Progenitor cell of endocrine pancreas (in vitro differentiated cells): ENCODE measurements at regions not wholly inside any gene's neighbourhood (a gene's known extent, or its start where the extent isn't known, plus 50 kb on each side); places are given as distances from the start of the nearest gene placed in this dataset.

Experiments
- DNase-seq: peaks from one replicate; pipeline ENCODE4 v3.0.0; 2021; ENCODE audit warnings: low spot score; ENCODE audit not compliant: unreplicated experiment
- H3K27ac Mint-ChIP-seq: 2 replicates; pipeline ENCODE4 v1.8.0; 2021; ENCODE audit warnings: mild to moderate bottlenecking, moderate library complexity, mixed read lengths
- H3K27me3 Mint-ChIP-seq: 2 replicates; pipeline ENCODE4 v1.8.0; 2021; ENCODE audit warnings: mixed read lengths
- H3K36me3 Mint-ChIP-seq: 2 replicates; pipeline ENCODE4 v1.8.0; 2022; ENCODE audit warnings: mixed read lengths; ENCODE audit not compliant: insufficient read depth
- H3K4me1 Mint-ChIP-seq: 2 replicates; pipeline ENCODE4 v1.8.0; 2021; ENCODE audit warnings: low read depth, mixed read lengths
- H3K4me3 Mint-ChIP-seq: 2 replicates; pipeline ENCODE4 v1.8.0; 2021; ENCODE audit warnings: low read depth, mild to moderate bottlenecking, moderate library complexity, mixed read lengths
- H3K9me3 Mint-ChIP-seq: 2 replicates; pipeline ENCODE4 v1.8.0; 2021; ENCODE audit warnings: low read depth, mixed read lengths
- TF ChIP-seq, protein P1 (sequence below): fragments of 200-600 bp; sonication (generic); IDR thresholded peaks from one replicate; pipeline ENCODE4 v1.5.0; 2021; ENCODE audit warnings: antibody characterized with exemption, mild to moderate bottlenecking; ENCODE audit not compliant: unreplicated experiment

DNA sequence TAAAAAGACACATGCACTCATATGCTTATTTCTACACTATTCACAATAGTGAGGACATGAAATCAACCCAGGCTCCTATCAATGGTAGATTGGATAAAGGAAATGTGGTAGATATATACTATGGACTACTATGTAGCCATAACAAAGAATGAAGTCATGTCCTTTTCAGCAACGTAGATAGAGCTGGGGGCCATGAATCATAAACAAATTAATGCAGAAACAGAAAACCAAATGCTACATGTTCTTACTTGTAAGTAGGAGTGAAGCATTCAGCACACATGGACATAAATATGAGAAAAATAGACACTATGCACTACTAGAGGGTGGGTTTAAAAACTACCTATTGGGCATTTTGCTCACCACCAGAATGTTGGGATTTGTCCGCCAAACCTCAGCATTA lies 278.0 kb upstream of the MIS18BP1 start:
- no peak overlapping the region for H3K27ac Mint-ChIP-seq
- H3K36me3 Mint-ChIP-seq = no peaks in the 10 kb centered on the region
- H3K9me3 Mint-ChIP-seq = peaks cover 15% of the 10 kb centered on the region
- H3K27me3 Mint-ChIP-seq = no peaks in the 10 kb centered on the region
- H3K4me3 Mint-ChIP-seq = no peak overlapping the region
- DNase-seq = no peak
- no peaks in the 10 kb centered on the region for H3K4me1 Mint-ChIP-seq
- TF ChIP-seq, protein P1, sequence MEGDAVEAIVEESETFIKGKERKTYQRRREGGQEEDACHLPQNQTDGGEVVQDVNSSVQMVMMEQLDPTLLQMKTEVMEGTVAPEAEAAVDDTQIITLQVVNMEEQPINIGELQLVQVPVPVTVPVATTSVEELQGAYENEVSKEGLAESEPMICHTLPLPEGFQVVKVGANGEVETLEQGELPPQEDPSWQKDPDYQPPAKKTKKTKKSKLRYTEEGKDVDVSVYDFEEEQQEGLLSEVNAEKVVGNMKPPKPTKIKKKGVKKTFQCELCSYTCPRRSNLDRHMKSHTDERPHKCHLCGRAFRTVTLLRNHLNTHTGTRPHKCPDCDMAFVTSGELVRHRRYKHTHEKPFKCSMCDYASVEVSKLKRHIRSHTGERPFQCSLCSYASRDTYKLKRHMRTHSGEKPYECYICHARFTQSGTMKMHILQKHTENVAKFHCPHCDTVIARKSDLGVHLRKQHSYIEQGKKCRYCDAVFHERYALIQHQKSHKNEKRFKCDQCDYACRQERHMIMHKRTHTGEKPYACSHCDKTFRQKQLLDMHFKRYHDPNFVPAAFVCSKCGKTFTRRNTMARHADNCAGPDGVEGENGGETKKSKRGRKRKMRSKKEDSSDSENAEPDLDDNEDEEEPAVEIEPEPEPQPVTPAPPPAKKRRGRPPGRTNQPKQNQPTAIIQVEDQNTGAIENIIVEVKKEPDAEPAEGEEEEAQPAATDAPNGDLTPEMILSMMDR = no peak

DNA sequence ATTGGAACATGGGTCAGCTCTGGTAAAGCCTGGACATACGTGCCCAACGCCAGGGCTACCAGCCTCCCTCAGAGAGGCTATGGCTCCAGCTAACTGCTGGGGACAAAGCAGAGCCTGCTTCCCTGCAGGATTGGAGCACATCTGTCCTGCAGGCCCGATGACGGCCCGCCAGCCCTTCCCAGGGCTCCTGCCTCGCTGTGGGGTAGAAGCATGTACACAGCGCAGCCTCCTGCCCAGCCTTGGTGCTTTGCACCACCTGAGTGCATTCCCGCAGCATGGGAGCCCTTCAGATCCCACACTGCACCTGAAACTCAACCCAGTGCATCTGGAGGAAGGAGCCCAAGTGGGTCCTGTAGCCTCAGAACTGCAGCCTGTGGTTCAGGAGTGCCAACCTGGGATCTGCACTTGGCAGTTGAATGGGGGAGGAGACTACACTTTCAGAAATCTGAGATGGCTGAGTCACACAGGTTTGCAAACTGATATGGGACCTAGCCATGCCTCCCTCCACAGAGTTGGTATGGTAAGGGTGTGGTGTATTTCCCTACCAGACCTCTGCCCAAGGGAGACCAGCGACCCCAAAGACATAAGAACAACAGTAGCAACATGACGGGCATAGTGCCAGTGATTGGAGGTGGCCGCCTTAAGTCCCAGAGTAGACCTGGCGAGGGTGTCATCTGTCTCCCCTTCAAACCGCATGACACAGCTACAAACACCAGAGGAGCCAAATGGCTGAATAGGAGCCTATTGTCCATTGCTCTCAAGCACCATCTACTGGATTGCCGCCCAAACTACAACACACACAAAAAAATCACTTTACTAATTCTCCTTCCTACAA lies 273.9 kb upstream of the MIS18BP1 start:
- peaks cover 3% of the 10 kb centered on the region for H3K4me1 Mint-ChIP-seq
- no peaks in the 10 kb centered on the region for H3K36me3 Mint-ChIP-seq
- H3K9me3 Mint-ChIP-seq = peaks cover 3% of the 10 kb centered on the region
- no peak overlapping the region for H3K27ac Mint-ChIP-seq
- no peak overlapping the region for H3K4me3 Mint-ChIP-seq
- TF ChIP-seq, protein P1 = peak; percentile 68
- no peaks in the 10 kb centered on the region for H3K27me3 Mint-ChIP-seq
- no peak for DNase-seq

DNA sequence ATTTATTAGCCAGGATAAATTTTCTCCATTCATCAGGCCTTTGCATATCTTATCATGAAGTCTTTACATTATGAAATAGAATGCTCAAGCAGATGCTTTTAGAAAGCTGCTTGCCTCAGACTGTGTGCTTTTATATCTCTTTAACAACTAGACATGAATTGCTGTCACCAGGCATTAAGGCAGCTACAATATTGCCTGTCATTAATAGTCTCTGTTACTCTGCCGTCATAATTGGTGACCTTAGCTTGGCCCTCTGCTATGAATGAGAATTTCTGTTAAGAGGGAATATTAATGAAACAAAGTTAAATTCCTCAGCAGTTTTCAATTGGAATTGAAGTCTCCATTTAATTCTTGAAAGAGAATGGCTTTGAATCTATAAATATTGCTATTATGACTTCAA lies 266.8 kb upstream of the MIS18BP1 start:
- Mint-ChIP-seq H3K36me3 (no peaks in the 10 kb centered on the region), H3K9me3 (peaks cover 3% of the 10 kb centered on the region), H3K4me3 (no peak overlapping the region), H3K27me3 (no peaks in the 10 kb centered on the region), H3K27ac (no peak overlapping the region), H3K4me1 (peaks cover 7% of the 10 kb centered on the region)
- DNase-seq = no peak
- TF ChIP-seq, protein P1 = no peak

DNA sequence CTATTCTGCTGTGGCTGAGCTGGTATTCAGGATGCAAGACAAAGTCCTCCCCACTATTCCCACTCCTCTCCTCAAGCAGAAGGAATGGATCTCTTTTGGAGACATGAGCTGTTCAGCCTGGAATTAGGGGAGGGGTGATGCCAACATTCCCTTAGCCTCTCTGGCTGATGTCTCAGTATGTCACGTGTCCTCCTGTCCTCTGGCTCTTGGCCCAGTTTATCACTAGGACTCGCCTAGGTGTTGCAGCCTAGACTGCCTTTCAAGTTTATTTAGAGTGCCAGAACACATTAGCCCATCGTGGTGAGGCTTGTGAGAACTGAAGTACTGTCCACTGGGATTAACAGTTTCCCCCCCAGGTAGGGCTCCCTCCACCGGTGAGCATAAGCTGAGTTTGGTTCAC lies 239.9 kb upstream of the MIS18BP1 start:
- no peak for DNase-seq
- Mint-ChIP-seq H3K4me1 (no peaks in the 10 kb centered on the region), H3K27ac (no peak overlapping the region), H3K4me3 (no peak overlapping the region), H3K36me3 (peaks cover 2% of the 10 kb centered on the region), H3K9me3 (peaks cover 3% of the 10 kb centered on the region), H3K27me3 (no peaks in the 10 kb centered on the region)
- TF ChIP-seq, protein P1 = no peak

DNA sequence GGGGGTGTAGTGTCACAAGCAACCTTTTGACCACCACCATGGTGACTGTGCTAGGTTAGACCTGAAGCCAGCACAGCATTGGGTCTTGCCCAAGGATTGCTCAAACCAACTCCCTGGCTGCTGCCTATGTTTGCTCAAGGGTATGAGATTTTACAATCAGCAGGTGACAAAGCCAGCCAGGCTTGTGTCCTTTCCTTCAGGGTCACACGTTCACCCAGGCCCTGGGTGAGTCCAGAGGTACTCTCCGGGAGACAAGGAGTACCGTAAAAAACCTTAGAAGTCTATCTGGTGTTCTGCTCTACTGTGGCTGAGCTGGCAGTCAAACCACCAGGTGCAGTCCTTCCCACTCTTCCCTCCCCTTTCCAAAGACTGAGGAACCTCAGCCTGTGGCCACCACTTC lies 238.9 kb upstream of the MIS18BP1 start:
- Mint-ChIP-seq H3K27ac (no peak overlapping the region), H3K27me3 (no peaks in the 10 kb centered on the region), H3K4me3 (no peak overlapping the region), H3K4me1 (no peaks in the 10 kb centered on the region), H3K9me3 (peaks cover 7% of the 10 kb centered on the region), H3K36me3 (peaks cover 2% of the 10 kb centered on the region)
- DNase-seq = no peak
- TF ChIP-seq, protein P1 = no peak
